EH (cell line): ENCODE measurements at regions not wholly inside any gene's neighbourhood (a gene's known extent, or its start where the extent isn't known, plus 50 kb on each side); places are given as distances from the start of the nearest gene placed in this dataset.
"Not testable (repeated sequence)": the region's sequence is repeated elsewhere in the genome, so short reads cannot be mapped to it uniquely, and the experiment has no call there.

Source experiments
- DNase-seq: peaks from one replicate; pipeline ENCODE4 v3.0.0-alpha.2; 2015; ENCODE audit warnings: low read depth

GRCh38 chr17:77796176-77796860 lies 162.2 kb upstream of the TNRC6C start:
- DNase-seq, result peak; percentile 42

- no peak for DNase-seq
Observed at GRCh38 chr17:77798031-77798430, 160.5 kb upstream of the TNRC6C start.

- DNase-seq, result no peak
Observed at GRCh38 chr17:77798481-77798880, 160.0 kb upstream of the TNRC6C start.

GRCh38 chr17:77800816-77801215 lies 157.7 kb upstream of the TNRC6C start:
- DNase-seq, result no peak

GRCh38 chr17:77801545-77802332 lies 156.8 kb upstream of the TNRC6C start:
- no peak for DNase-seq

- no peak for DNase-seq
Observed at GRCh38 chr17:77802333-77802615, 156.2 kb upstream of the TNRC6C start.

- peak; percentile 34 for DNase-seq
Observed at GRCh38 chr17:77802811-77803220, 155.7 kb upstream of the TNRC6C start.

GRCh38 chr17:77803726-77804125 lies 154.8 kb upstream of the TNRC6C start:
- DNase-seq, result no peak

GRCh38 chr17:77804796-77805426 lies 153.6 kb upstream of the TNRC6C start:
- no peak for DNase-seq

GRCh38 chr17:77805970-77806369 lies 152.5 kb upstream of the TNRC6C start:
- DNase-seq, result not testable (repeated sequence)

GRCh38 chr17:77807051-77807745 lies 151.3 kb upstream of the TNRC6C start:
- DNase-seq, result no peak

- no peak for DNase-seq
Observed at GRCh38 chr17:77807746-77808441, 150.6 kb upstream of the TNRC6C start.

GRCh38 chr17:77808686-77809425 lies 149.6 kb upstream of the TNRC6C start:
- DNase-seq, result no peak

GRCh38 chr17:77809814-77810213 lies 148.7 kb upstream of the TNRC6C start:
- DNase-seq, result no peak

- DNase-seq, result peak; percentile 67
Observed at GRCh38 chr17:77810536-77810935, 148.0 kb upstream of the TNRC6C start.

GRCh38 chr17:77811521-77811920 lies 147.0 kb upstream of the TNRC6C start:
- no peak for DNase-seq

- no peak for DNase-seq
Observed at GRCh38 chr17:77814091-77814772, 144.3 kb upstream of the TNRC6C start.

- no peak for DNase-seq
Observed at GRCh38 chr17:77815127-77815905, 143.2 kb upstream of the TNRC6C start.

- DNase-seq, result peak; percentile 60
Observed at GRCh38 chr17:77817953-77818352, 140.6 kb upstream of the TNRC6C start.

- no peak for DNase-seq
Observed at GRCh38 chr17:77819497-77819896, 139.0 kb upstream of the TNRC6C start.
